IPS DF 6.9 (cell line): ENCODE measurements at regions not wholly inside any gene's neighbourhood (a gene's known extent, or its start where the extent isn't known, plus 50 kb on each side); places are given as distances from the start of the nearest gene placed in this dataset.

Experiments
- DNase-seq: peaks from one replicate; pipeline ENCODE4 v3.0.0-alpha.2; 2013; ENCODE audit warnings: low read depth, low spot score
- H3K27ac ChIP-seq: one replicate; pipeline ENCODE4 v1.5.1; 2013; ENCODE audit warnings: low read length, control low read depth
- H3K27me3 ChIP-seq: 2 replicates; pipeline ENCODE4 v1.6.1; 2013; ENCODE audit warnings: mild to moderate bottlenecking, low read length; ENCODE audit not compliant: control insufficient read depth, insufficient read depth
- H3K36me3 ChIP-seq: 2 replicates; pipeline ENCODE4 v1.6.1; 2013; ENCODE audit warnings: low read length; ENCODE audit not compliant: control insufficient read depth, insufficient read depth
- H3K4me1 ChIP-seq: 2 replicates; pipeline ENCODE4 v1.6.1; 2013; ENCODE audit warnings: low read length; ENCODE audit not compliant: control insufficient read depth, insufficient read depth
- H3K4me3 ChIP-seq: 2 replicates; pipeline ENCODE4 v1.5.1; 2013; ENCODE audit warnings: mild to moderate bottlenecking, low read length
- H3K9me3 ChIP-seq: 2 replicates; pipeline ENCODE4 v1.6.1; 2013; ENCODE audit warnings: low read length, inconsistent platforms; ENCODE audit not compliant: control insufficient read depth, insufficient read depth
- WGBS: extraction: QIAGEN DNeasy Blood & Tissue Kit; methylation state at CpG from one replicate; pipeline ENCODE4 v1.1.7; 2013; ENCODE audit warnings: mixed read lengths, missing lambda C conversion rate; ENCODE audit not compliant: insufficient read length, insufficient coverage; 5-methylcytosine and 5-hydroxymethylcytosine counted together

DNA sequence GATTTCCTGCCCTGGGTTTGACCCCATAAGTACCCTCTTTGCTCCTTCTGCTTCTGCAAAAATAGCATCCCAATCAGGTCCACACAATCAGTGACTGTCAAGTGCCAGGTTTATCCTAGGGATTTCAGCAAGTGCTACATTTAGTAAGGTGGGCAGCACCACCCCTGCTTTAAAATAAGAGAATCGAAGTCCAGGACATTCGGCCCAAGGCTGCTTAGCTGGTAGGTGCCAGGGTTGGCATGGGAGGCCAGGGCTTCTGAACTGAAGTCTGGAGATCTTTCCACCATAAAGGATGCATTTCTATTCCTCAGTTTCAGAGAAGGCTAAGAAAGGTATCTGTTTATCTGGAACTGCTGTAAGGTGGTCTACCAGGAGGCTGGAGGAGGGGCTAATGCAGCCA, 408.3 kb downstream of the ZNF536 start:
- no peaks in the 10 kb centered on the region for H3K27me3 ChIP-seq
- no peak for DNase-seq
- no peak overlapping the region for H3K27ac ChIP-seq
- H3K4me3 ChIP-seq: no peak overlapping the region
- H3K9me3 ChIP-seq: no peaks in the 10 kb centered on the region
- no CpG with 5 or more reads among the region's 2 CpGs for WGBS
- no peaks in the 10 kb centered on the region for H3K4me1 ChIP-seq
- no peaks in the 10 kb centered on the region for H3K36me3 ChIP-seq

DNA sequence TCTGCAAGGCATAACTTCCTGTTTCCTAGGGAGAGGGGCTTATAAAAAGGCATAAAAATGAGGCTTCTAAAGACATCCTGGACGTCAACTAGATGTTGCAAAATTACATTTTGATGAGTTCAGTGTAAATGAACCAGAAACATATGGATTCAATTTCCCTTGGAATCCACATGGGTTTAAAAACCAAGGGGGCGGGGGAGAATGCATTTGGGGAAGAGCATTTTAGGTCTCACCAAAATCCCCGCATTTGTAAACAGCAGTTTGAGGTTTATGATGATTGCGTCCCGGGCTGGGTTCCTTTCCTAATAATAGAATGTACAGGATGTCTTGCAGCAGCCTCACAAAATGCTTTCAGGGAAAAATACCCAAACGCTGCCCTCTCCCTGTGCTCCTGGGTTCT, 407.8 kb downstream of the ZNF536 start:
- WGBS: no CpG with 5 or more reads among the region's 6 CpGs
- Histone ChIP-seq H3K27ac (no peak overlapping the region), H3K4me1 (no peaks in the 10 kb centered on the region), H3K27me3 (no peaks in the 10 kb centered on the region), H3K4me3 (no peak overlapping the region), H3K36me3 (no peaks in the 10 kb centered on the region), H3K9me3 (no peaks in the 10 kb centered on the region)
- DNase-seq: no peak

DNA sequence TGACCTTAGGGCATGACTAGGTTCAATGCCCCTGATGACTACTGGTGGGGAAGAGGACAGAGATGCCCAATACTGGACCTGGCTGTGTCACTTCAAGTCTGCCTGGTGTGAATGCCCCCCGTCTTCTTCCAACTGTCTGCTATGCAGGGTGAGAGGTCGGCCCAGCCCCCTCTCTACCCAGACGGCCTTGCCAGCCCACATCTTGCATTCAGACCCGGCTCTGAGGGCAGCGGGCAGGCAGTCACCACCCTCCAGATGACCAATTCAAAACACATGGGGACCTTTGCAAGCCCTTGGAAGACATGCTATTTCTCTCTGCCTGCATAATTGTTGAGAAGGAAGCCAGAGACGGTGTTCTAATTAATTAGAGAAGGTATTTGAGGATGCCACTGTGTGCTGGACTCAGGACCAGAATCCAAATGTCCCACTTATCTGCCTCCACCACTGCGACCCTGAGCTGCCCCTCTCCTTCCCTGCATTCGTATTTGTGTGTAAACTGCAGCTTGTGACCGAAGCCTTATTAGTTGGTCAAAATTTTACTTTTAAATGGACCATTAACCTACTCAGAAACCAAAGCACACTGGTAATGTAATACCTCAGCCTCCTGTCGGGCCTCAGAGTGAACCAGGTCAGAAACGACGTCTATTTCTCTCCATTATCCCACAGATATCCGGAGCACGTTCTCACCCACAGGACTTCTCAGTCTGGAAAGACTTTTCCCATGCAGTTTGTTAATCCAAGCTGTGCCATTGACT, 407.0 kb downstream of the ZNF536 start:
- no peak for DNase-seq
- H3K27me3 ChIP-seq: no peaks in the 10 kb centered on the region
- WGBS: no CpG with 5 or more reads among the region's 14 CpGs
- H3K9me3 ChIP-seq: no peaks in the 10 kb centered on the region
- no peaks in the 10 kb centered on the region for H3K4me1 ChIP-seq
- no peak overlapping the region for H3K4me3 ChIP-seq
- no peak overlapping the region for H3K27ac ChIP-seq
- H3K36me3 ChIP-seq: no peaks in the 10 kb centered on the region

- Histone ChIP-seq H3K4me1 (no peaks in the 10 kb centered on the region), H3K9me3 (no peaks in the 10 kb centered on the region), H3K27me3 (no peaks in the 10 kb centered on the region), H3K4me3 (no peak overlapping the region), H3K36me3 (no peaks in the 10 kb centered on the region), H3K27ac (no peak overlapping the region)
- WGBS: no CpG with 5 or more reads among the region's 2 CpGs
- no peak for DNase-seq
These were observed 405.9 kb downstream of the ZNF536 start for GRCh38 chr19:30778061-30778460.

- no CpG with 5 or more reads among the region's 4 CpGs for WGBS
- H3K4me3 ChIP-seq: no peak overlapping the region
- DNase-seq: no peak
These were observed 403.8 kb downstream of the ZNF536 start for GRCh38 chr19:30775956-30776355.

DNA sequence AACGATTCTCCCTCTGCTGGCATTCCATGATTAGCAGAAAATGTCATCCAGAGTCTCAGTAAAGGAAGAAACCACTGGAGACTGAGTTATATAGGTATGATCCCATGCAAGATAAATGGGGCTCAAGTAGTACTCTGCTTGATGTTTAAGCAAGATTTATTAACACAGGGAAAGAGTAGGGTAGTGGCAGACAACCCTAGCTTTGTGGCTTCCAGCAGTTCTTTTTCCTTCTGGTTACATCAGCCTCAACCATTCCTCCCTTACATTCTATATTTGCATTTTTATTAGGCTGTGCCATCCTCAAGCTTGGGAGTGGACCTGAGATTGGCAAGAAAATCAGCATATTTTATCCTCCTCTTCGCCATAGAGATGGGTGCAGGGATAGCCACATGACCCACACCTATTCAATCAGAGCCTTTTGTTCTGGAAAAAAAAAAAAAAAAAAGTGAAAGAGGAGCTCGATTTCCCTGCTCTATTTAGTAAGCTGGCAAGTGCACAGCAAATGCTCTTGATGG, 402.1 kb downstream of the ZNF536 start:
- WGBS: no CpG with 5 or more reads among the region's 3 CpGs
- no peaks in the 10 kb centered on the region for H3K9me3 ChIP-seq
- no peak for DNase-seq

More at GRCh38 chr19:30775956-30776355, 403.8 kb downstream of the ZNF536 start:
- H3K9me3 ChIP-seq: no peaks in the 10 kb centered on the region
- no peak overlapping the region for H3K27ac ChIP-seq
- H3K27me3 ChIP-seq: no peaks in the 10 kb centered on the region
- no peaks in the 10 kb centered on the region for H3K4me1 ChIP-seq
- H3K36me3 ChIP-seq: no peaks in the 10 kb centered on the region

GRCh38 chr19:30762651-30763050, 390.5 kb downstream of the ZNF536 start:
- Histone ChIP-seq H3K27me3 (no peaks in the 10 kb centered on the region), H3K4me1 (no peaks in the 10 kb centered on the region), H3K9me3 (no peaks in the 10 kb centered on the region), H3K4me3 (no peak overlapping the region), H3K27ac (no peak overlapping the region), H3K36me3 (no peaks in the 10 kb centered on the region)
- DNase-seq: no peak
- WGBS: no CpG with 5 or more reads among the region's 2 CpGs

More for the DNA sequence above, 402.1 kb downstream of the ZNF536 start:
- Histone ChIP-seq H3K4me3 (no peak overlapping the region), H3K27ac (no peak overlapping the region), H3K36me3 (no peaks in the 10 kb centered on the region), H3K4me1 (no peaks in the 10 kb centered on the region), H3K27me3 (no peaks in the 10 kb centered on the region)

DNA sequence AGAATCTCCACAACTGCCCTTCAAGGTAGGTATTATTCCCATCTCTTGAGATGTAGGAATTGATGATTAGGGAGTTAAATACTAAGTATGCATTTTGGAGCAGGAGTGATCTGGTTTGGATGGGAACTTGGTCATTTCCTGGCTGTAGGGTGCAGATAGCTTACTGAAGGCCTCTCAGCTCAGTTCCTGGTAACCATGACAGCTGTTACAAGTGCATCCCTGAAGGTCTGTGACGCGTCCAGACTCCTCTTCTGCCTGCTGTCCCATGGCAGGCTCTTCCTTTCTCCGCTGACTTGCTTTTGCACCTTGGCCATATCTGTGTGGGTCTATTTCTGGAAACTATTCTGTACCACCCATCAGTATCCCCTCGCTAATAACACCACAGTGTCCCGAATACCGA, 387.8 kb downstream of the ZNF536 start:
- no CpG with 5 or more reads among the region's 6 CpGs for WGBS
- Histone ChIP-seq H3K4me3 (no peak overlapping the region), H3K27ac (no peak overlapping the region), H3K9me3 (no peaks in the 10 kb centered on the region), H3K4me1 (no peaks in the 10 kb centered on the region), H3K36me3 (no peaks in the 10 kb centered on the region), H3K27me3 (no peaks in the 10 kb centered on the region)
- no peak for DNase-seq

DNA sequence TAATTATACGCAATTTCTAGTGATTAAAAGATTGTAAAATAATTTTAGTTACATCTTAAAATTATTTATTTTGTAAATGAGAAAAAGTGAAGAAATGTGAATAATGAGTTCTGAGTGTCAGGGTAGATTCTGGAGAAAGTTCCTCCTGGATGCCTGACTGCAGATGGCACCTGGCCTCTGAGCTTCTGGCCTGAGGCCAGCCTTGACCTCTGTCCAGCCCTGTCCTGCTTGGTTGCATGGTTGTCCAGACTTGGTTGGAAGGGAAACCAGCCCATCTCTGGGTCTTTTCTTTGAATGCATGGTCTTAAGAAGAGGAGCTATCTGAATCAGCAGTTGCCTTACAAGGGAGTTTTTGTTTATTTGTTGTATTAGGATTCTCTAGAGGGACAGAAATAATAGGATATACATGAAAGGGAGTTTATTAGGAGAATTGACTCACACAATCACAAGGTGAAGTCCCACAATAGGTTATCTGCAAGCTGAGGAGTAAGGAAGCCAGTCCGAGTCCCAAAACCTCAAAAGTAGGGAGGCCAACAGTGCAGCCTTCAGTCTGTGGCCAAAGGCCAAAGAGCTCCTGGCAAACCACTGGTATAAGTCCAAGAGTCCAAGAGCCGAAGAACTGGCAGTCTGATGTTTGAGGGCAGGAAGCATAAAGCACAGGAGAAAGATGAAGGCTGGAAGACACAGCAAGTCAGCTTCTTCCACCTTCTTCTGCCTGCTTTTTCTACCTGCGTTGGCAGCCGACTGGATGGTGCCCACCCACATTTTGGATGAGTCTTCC, 385.8 kb downstream of the ZNF536 start:
- H3K27ac ChIP-seq: no peak overlapping the region
- no peak overlapping the region for H3K4me3 ChIP-seq
- no CpG with 5 or more reads among the region's 5 CpGs for whole genome bisulfite sequencing
- H3K4me1 ChIP-seq: no peaks in the 10 kb centered on the region
- H3K9me3 ChIP-seq: no peaks in the 10 kb centered on the region
- H3K27me3 ChIP-seq: no peaks in the 10 kb centered on the region
- DNase-seq: no peak
- no peaks in the 10 kb centered on the region for H3K36me3 ChIP-seq

DNA sequence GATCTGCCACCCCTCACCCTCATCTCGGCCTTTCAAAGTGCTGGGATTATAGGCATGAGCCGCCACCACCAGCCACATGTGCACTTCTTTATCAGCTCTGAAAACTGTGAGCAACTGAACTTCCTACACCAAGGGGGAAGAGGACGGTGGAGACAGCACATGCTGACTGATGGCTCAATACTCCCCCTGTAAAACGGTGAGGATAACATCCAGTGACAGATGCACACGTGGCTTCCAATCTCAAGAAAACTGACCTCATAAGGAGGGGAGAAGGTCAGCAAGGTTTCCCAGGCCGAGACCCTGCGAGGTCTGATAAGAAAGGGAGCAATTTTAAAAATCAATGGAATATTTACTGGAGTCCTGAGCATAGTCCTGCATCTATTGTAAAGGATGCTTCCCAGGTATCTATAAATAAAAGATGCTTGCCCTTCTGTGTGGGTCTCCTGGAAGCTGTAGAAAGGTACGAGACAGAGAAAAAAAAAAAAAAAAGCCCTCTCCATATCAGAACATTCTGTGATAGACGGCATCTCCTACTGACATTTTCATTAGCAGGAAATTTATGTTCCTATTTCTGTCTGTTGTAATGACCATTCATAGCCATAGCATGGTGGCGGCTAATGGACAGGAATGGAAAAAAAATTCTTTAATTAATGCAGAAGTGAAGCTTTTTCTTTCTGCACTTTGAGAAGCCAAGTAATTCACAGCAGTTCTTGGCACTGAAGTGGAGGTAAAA, 385.1 kb downstream of the ZNF536 start:
- no peaks in the 10 kb centered on the region for H3K4me1 ChIP-seq
- no peak for DNase-seq
- no peaks in the 10 kb centered on the region for H3K36me3 ChIP-seq
- no peak overlapping the region for H3K27ac ChIP-seq
- H3K27me3 ChIP-seq: no peaks in the 10 kb centered on the region
- WGBS: no CpG with 5 or more reads among the region's 10 CpGs
- H3K4me3 ChIP-seq: no peak overlapping the region
- H3K9me3 ChIP-seq: no peaks in the 10 kb centered on the region
